GM21381 (cell line): ENCODE measurements at regions not wholly inside any gene's neighbourhood (a gene's known extent, or its start where the extent isn't known, plus 50 kb on each side); places are given as distances from the start of the nearest gene placed in this dataset.

Source experiments
- ATAC-seq: cut with Tn5 transposase; IDR thresholded peaks from one replicate; pipeline ENCODE4 v1.9.1; 2021; ENCODE audit warnings: mild to moderate bottlenecking, moderate library complexity; ENCODE audit not compliant: unreplicated experiment

- peak; percentile 87 for ATAC-seq
These were observed 196.0 kb upstream of the TOPAZ1 start for GRCh38 chr3:44045476-44046275.

- no peak for ATAC-seq
These were observed 193.9 kb upstream of the TOPAZ1 start for GRCh38 chr3:44047796-44048195.

- ATAC-seq: no peak
These were observed 193.3 kb upstream of the TOPAZ1 start for GRCh38 chr3:44048196-44048924.

GRCh38 chr3:44048949-44049348 is 192.7 kb upstream of the TOPAZ1 start:
- ATAC-seq: no peak

- no peak for ATAC-seq
These were observed 191.6 kb upstream of the TOPAZ1 start for GRCh38 chr3:44050101-44050500.

- ATAC-seq: no peak
These were observed 190.8 kb upstream of the TOPAZ1 start for GRCh38 chr3:44050867-44051266.

- no peak for ATAC-seq
These were observed 185.7 kb upstream of the TOPAZ1 start for GRCh38 chr3:44055951-44056350.

- no peak for ATAC-seq
These were observed 185.0 kb upstream of the TOPAZ1 start for GRCh38 chr3:44056446-44057240.

- ATAC-seq: peak; percentile 86
These were observed 183.4 kb upstream of the TOPAZ1 start for GRCh38 chr3:44058022-44058867.

GRCh38 chr3:44058868-44059203 is 182.8 kb upstream of the TOPAZ1 start:
- peak; percentile 11 for ATAC-seq

GRCh38 chr3:44060164-44060563 is 181.5 kb upstream of the TOPAZ1 start:
- ATAC-seq: no peak

- no peak for ATAC-seq
These were observed 180.4 kb upstream of the TOPAZ1 start for GRCh38 chr3:44061268-44061667.

- no peak for ATAC-seq
These were observed 179.7 kb upstream of the TOPAZ1 start for GRCh38 chr3:44061961-44062360.

- no peak for ATAC-seq
These were observed 176.2 kb upstream of the TOPAZ1 start for GRCh38 chr3:44065311-44066094.

GRCh38 chr3:44066806-44067205 is 174.9 kb upstream of the TOPAZ1 start:
- ATAC-seq: no peak

GRCh38 chr3:44067431-44067830 is 174.3 kb upstream of the TOPAZ1 start:
- ATAC-seq: no peak

- no peak for ATAC-seq
These were observed 172.9 kb upstream of the TOPAZ1 start for GRCh38 chr3:44068753-44069152.

- no peak for ATAC-seq
These were observed 172.4 kb upstream of the TOPAZ1 start for GRCh38 chr3:44069276-44069675.

GRCh38 chr3:44070841-44071546 is 170.7 kb upstream of the TOPAZ1 start:
- ATAC-seq: no peak
